Left cardiac atrium (tissue), 4 donors: ENCODE measurements at regions not wholly inside any gene's neighbourhood (a gene's known extent, or its start where the extent isn't known, plus 50 kb on each side); places are given as distances from the start of the nearest gene placed in this dataset.

ENCODE experiments used
- ATAC-seq, 2 donors: fragments of 200-7000 bp; cut with Tn5 transposase; one replicate each; pipeline ENCODE4 v1.9.1; 2020; ENCODE audit warnings: mild to moderate bottlenecking in 2 of 2, moderate library complexity in 2 of 2
- DNase-seq: peaks from one replicate; pipeline ENCODE4 v3.0.0-alpha.2; 2020
- intact Hi-C, 2 donors: fragments of 100-400 bp; cut with DNase I; formaldehyde crosslinking; loops; one replicate each; pipeline versions ENCODE4 v1.14.1 to v1.15.1; 2022 to 2023
- donor health status: DM: no; HTN: yes; CAD: no.
- donor health status: DM: no; HTN: yes; CAD: no; lungs with severe emphysema.
- donor health status: DM: yes; HTN: yes; CAD: no.
- donor health status: Dilated cardiomyopathy.

DNA sequence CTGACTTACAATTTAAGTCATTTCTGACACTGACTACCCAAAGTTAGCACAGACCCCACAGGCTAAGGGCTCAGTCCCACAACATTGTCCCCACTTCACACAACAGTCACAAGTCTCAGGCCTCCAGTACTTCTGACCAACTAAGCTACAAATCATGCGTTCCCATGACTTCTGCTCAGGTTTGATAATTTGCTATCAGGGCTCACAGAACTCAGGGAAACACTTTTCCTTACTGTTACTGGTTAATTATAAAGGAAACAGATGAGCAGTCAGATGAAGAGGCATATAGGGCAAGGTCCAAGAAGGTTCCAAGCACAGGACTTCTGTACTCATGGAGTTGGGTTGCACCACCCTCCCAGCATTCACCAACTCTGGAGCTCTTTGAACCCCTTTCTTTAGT, 151.2 kb upstream of the TNR start:
- DNase-seq = no peak
- ATAC-seq = no peak
- intact Hi-C loops = no loop called here

DNA sequence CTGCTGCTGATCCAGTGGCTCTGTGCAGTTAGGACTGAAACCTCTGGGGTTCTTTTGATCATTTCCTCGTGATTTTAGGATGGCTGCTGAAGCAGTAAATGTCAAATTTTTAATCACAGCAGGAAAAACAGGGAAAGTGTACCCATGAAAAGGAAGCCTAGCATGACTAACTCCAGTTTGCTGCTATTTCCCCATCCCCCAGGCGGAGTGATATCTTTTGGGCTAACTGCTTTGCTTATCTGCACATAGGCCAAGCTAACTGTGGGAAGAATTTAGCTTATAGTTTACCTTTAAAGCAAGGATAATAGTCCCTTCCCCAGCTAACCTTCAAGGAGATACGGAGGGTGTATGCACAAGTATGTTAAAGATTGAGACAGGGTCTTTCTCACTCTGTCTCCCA, 149.8 kb upstream of the TNR start:
- intact Hi-C loops = no loop called here
- no peak for ATAC-seq
- no peak for DNase-seq

DNA sequence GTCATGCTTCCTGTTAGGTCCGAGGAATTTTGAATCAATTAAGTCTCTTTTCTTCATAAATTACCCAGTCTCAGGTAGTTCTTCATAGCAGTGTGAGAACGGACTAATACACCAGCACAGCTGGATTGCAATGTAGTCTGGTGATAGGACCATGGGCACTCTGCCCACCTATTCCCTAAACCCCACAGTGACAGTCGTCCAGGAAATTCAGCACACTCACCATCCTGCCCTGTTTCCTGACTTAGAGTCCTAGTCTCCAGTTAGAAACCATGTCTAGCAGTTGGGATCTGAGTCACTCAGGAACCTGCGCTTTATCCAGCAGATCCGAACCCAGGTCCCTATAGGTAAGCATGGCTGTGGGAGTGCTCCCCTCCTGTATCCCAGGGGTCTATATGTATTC, 149.3 kb upstream of the TNR start:
- intact Hi-C loops = no loop called here
- no peak for DNase-seq

DNA sequence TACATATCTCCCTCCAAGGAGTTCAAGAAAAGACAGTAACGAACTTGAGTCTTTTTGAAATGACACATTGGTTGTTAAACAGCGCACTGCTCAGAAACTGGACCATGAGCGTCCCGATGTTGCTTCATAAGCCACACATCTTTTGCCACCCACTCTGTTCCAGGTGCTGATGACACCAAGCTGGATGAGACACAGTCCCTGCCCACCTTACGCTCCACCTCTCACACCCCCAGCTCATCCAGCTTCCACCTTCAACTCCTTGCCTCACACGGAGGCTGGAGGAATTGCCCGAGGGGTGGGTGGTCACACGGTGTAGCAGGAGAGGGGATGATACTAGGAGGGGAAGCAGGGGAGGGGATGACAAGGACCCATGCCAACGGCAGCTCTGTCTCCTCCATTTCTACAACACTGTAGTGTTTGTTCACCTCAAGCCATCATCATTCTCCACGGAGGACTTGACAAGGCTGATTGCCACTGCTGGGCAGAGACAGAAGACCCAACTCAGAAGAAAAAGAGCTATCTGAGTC, 148.5 kb upstream of the TNR start:
- DNase-seq = no peak
- no peak for ATAC-seq
- intact Hi-C loops = no loop called here

More for the DNA sequence above, 149.3 kb upstream of the TNR start:
- ATAC-seq = no peak

DNA sequence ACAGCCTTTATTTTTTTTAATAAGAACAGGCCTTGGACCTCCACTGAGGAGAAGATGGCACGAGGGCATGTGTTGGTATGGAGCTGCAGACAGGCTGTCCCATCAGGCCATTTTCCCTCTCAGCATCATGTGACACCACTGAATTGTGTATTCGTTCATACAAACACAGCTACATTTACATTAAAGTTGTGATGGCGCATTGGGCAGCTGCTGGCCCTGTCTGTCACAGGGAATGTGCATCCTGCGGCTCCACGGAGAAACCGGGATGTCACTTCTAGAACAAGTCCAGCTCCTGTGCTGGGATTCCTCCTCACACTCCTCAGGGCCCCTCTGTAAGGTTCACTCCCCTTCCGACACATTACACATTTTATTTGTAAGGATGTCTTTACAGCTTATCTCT, 147.6 kb upstream of the TNR start:
- DNase-seq (no peak), ATAC-seq (no peak)
- intact Hi-C loops = no loop called here

DNA sequence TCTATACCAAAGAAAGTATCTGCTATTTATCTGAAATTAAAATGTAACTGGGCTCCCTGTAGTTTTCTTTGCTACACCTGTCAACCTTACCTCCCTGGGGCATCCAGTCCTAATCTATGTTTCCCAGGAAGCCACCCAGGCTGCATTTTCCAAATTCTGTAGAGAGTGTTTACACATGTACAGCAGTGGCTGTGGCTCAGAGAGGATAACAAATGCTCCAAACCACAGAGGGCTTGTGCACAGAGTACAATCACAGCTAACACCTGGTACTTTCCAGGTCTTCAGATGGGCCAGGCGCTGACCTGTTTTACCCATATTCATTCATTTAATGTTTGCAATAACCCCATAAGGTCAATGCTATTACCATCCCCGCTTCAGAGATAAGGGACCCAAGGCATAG, 146.5 kb upstream of the TNR start:
- DNase-seq (no peak), ATAC-seq (no peak)
- intact Hi-C loops = loop anchor here (5.0 to 10.0 kb wide), 4 partner anchors 405 to 738 kb away; no protein-coding TSS in a partner anchor

DNA sequence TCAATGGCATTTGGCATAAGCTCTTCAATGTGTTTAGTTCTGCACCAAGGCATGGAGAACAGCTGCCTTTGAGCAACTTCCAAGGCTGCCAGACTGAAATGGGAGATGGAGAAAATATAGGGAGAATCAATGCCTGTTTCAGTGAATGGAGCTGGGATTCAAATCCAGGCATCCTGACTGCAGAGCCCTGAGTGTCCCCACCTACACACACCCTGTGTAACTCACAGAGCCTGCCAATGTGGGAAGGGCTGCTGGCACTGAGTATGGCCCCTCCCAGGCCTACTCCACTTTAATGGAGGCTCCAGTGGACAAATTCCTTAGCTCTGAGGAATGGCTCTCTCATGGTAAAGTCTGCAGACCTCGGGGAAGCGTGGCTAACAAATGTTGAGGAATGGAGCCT, 145.6 kb upstream of the TNR start:
- intact Hi-C loops = loop anchor here (5.0 to 10.0 kb wide), 4 partner anchors 404 to 737 kb away; no protein-coding TSS in a partner anchor

DNA sequence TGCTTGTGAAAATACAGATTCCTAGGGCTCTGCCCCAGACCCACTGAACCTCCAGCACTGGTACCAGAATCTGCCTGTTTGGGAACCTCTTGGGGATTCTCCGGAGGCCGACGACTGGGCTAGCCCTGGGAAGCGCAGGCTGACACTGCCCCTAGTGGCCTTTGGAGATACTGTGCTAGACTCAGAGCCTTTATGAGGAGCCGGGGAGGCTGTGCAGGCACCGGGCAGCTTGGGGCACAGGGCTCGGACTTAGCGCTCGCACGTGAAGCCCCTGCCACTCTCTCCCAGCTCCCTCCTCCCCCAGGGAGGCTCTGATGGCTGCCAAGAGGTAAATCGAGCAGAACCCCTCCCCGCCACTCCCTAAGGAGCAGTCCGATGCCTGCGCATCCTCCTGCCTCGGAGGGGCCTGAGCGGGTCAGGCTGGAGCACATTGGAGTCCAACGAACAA, 144.6 kb upstream of the TNR start:
- peak; percentile 65 for DNase-seq
- intact Hi-C loops = loop anchor here (5.0 to 10.0 kb wide), 4 partner anchors 403 to 736 kb away; no protein-coding TSS in a partner anchor
- peak; percentile 90 to 91 for ATAC-seq

More for the DNA sequence above, 145.6 kb upstream of the TNR start:
- DNase-seq = no peak
- no peak for ATAC-seq

DNA sequence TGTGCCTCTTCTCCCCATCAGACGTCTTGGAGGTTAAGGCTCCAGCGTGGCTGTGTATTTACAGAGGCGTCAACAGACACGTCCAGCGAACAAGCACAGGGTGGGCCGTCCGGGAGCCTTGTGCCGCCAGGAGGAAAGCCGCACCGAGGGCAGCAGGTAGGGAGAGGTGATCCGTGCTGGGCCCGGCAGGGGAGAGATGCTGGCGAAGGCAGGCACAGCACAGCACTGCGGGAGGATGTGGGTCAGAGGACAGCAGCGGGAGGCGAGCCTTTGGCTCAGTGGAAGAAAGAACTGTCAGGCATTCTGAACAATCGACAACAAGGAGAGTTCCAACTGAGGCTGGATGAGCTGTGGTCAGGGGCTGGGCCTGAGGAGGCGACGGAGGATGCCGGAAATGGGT, 144.1 kb upstream of the TNR start:
- intact Hi-C loops = loop anchor here (5.0 to 10.0 kb wide), 4 partner anchors 403 to 735 kb away; no protein-coding TSS in a partner anchor
- DNase-seq (no peak), ATAC-seq (no peak)

DNA sequence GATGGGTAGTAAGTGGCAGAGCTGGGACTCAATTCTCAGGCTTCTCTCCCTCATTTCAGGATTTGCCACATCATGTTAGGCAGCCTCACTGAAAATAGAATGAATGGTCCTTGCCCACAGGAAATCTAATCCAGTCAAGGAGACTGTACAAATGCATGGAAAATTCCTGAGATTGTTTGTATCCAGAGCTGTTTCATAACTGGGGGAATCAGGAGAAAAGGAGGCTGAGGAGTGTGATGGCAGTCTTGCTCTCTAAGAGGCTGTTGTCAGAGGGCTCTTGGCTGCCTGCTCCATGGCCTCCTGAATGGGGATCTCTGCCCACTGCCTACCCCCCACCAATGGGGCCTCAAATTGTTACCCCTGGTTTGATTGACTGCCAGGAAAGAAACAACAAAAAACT, 141.9 kb upstream of the TNR start:
- intact Hi-C loops = loop anchor here (5.0 to 10.0 kb wide), 4 partner anchors 401 to 733 kb away; no protein-coding TSS in a partner anchor

DNA sequence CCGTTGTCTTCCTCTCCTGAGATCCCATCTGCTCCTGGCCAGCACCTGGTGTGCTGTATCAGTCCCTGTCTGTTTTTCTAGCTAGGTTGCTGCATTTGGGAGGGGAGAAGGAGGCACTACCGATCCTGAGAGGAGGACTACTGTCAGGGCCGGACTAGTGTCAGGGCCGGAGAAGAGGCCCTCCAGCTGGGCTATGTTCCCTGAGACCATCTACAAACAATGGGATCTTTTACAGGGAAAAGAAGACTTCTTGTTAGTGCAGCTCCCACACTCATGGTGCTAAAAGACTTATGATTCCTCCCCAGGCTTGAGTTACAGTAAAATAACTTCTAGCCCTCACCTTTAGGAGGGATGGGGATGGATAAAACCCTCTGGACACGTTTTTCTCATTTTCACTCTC, 141.0 kb upstream of the TNR start:
- no peak for ATAC-seq
- intact Hi-C loops = loop anchor here (10.0 kb wide), 2 partner anchors 400 to 510 kb away; no protein-coding TSS in a partner anchor
- DNase-seq = no peak

More for the DNA sequence above, 141.9 kb upstream of the TNR start:
- DNase-seq = no peak
- peak in 1 of 2 donors; percentile 44 for ATAC-seq

DNA sequence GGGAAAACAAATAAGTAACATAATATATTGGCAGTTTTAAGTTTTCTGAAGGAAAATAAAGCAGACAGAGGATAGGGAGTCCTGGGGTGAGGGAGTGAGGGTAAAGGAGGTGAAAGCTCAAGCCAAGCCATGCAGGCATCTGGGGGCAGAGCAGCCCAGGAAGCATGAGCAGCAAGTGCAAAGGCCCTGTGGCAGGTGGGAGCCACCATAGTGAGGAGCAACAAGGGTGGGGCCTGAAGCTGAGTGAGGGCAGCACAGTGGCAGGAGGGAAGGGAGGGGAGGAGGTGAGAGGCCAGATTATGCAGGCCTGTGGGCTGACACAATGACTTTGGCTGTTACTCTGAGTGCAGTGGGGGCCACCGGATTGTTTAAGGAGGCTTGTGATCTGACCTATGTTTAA, 138.8 kb upstream of the TNR start:
- DNase-seq (no peak), ATAC-seq (no peak)
- intact Hi-C loops = loop anchor here (10.0 kb wide), 2 partner anchors 397 to 507 kb away; no protein-coding TSS in a partner anchor

DNA sequence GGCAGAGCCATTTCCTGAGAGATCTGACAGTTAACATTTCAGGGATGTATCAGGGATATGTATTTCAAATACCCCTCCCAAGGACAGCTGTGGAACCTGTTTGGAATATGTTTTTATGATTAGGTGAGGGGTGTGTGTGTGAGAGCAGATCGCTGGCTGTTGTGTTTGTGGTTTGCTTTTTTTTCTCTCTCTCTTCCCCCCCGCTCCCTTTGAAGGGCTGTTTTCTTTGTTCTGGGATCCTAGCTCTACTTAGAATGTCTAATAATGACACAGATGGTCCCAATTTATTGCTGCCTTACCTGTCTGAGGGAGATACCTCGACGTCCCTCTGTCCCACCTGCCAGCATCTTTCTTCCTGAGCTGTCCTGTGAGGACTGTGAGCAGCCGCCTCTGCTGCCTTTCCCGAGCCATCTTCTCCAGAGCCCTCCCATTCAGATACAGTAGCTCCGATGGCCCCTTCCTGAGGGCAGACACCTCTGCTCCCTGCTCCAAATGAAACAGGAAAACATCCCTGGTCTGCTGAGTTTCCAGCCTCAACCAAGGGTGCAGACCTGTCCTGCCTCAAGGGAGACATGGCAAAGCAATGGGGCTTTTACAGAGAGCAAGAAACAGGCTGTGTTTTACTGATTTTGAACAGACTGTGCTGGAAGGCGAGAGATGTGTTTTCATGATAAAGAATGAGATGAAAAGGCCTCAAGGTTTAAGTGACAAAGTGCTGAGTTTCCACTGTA, 138.0 kb upstream of the TNR start:
- ATAC-seq (no peak), DNase-seq (no peak)
- intact Hi-C loops = loop anchor here (10.0 kb wide), 2 partner anchors 397 to 507 kb away; no protein-coding TSS in a partner anchor

DNA sequence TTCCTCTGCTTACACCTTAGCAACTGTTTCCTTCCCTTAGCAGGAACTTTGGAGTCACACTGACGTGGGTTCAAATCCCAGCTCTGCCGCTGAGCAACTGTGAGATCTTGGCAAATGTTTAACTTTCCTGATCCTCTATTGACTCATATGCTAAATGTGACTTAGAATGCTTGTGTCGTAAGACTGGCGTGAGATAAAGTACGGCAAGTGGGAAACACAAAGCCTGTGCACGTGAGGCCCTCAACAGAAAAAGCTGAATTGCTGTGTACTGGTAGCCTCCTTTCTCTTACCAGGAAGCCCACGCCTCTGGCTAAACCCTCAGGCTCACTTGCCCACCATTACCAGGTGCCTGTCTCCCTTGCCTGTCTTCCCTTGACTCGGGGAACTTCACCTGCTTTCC, 135.4 kb upstream of the TNR start:
- DNase-seq = no peak
- ATAC-seq = no peak
- intact Hi-C loops = no loop called here

DNA sequence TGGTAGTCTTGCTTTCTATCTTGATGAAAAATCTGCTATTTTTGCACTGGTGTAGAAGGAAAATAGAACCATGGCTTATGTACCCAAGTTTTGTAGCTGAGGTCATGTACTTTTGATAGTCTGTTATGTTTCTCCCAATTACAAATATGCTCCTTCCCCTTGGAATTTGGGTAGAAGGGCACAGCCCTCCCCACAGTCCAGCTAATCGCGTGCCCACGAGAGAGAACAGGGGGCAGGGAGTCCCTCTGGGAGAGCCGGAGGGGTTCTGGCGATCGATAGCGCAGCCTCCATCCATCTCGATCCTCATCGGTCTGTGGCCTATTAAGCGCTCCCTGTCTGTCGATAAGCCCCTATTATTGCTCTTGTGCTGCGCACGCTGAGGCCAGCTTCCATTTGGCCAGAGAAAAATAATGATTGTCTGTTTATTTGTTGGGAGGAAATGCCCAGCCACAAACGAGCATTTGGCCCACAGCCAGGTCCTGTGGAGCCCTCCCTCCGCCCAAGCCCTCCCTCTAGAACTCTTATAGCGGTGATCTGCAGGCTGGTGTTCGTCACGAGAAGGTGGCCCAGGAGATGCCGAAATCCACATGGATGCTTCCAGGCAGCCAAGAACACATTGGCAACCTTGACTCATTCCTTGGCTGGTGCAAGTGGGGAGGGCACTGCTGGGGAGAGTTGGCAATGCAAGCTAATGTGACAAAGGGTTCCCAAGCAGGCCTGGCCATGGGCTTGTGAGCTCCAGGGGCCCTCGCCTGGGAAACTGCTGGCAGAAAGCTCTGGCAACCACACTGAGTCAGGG, 134.7 kb upstream of the TNR start:
- ATAC-seq (peak in 1 of 2 donors; percentile 95), DNase-seq (no peak)
- intact Hi-C loops = no loop called here

DNA sequence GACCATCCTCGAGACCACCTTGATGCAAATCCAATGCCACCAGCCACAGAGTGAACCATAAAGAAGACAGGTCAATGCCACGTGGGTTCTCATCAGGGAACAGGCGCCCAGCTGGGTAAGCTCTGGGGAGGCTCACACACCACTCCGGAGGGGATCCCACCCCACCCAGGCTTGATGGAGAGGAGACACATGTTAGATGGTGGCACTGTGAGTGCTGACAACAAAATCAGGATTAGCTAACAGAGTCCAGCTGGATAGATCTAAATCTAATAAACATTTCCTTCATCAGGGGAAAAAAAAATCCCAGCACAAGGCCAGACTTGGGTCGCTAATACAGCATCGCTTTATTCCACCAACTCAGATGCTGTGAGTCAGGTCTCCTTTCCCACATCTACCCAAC, 132.2 kb upstream of the TNR start:
- intact Hi-C loops = no loop called here
- DNase-seq (no peak), ATAC-seq (no peak)

DNA sequence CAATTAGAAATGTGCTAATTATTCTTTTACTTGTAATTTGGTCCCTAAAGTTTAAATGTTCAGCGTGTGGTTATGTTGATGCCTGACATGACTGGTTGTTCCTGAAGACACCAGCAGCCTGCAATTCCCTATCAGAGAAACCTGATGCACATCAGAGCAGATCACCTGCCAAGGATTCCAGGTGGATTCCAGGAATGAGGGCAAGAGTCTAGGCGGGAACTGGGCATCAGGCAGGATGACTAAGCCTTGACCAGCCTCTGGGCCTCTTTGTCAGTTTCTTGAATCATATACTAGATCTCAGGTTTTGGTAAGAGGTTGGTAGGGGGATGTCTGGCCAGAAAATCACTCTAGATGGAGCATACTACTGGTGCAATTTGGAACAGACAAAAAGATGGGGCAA, 130.7 kb upstream of the TNR start:
- DNase-seq = no peak
- intact Hi-C loops = no loop called here
- ATAC-seq = no peak

DNA sequence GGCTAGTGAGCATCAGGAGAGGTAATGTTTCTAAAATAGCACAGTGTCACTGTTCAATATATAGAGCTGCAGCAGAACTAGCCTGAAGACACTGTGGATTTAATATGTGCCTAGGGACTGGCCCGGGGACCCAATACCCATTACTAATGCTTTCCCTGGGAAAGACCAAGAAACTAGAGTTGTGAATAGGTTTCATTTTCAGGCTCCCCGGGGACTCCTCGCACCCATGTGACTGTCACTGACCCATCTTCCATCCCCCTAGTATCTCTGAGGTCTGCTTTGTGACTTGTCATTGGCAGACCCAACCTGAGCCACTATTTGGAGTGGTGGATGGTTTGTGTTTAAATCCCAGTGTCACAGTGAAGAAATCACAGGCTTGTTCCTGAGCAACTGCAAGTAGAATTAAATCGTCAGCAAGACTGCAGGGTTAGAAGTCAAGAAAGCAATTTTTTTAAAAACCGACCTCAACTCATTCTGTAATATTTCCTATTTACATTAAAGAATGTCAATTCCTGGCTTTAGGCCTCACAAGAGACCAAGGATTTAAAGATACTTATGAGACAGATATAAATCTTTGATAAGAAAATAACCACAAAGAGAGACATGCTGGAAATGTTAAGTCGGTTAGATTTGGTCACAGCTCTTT, 130.0 kb upstream of the TNR start:
- DNase-seq = no peak
- intact Hi-C loops = no loop called here

DNA sequence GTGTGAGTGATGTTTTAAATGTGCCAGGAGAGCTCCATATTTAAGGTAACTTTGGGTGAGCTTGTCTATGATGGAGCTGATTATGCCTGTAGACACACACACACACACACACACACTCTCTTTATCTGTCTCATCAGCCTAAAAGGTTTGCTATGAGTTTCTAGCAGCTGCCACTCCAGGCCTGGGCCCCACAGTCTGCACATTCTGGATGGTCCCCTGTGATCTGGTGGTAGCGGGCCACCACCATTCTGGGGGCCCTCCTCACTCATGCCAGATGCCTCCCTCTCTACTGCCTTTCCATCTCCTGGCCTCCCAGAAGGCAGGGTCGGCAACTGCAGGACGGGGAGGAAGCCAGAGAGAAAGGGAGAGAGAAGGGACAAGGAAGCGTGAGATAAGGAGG, 129.2 kb upstream of the TNR start:
- intact Hi-C loops = no loop called here

More for the DNA sequence above, 130.0 kb upstream of the TNR start:
- no peak for ATAC-seq

More for the DNA sequence above, 129.2 kb upstream of the TNR start:
- ATAC-seq (no peak), DNase-seq (no peak)
